ENCODE measurements at regions not wholly inside any gene's neighbourhood (a gene's known extent, or its start where the extent isn't known, plus 50 kb on each side); places are given as distances from the start of the nearest gene placed in this dataset.

- TF ChIP-seq CTCF (IDR thresholded peaks at IDR 0.05 in 2 of 3, conservative IDR thresholded peaks at IDR 0.05 in 1 of 3; ENCODE audit: borderline replicate concordance in 1 of 3, insufficient read depth in 1 of 3, low read depth in 2 of 3, low read length in 2 of 3) (no peak), CBX3 (IDR thresholded peaks at IDR 0.05; ENCODE audit: low read depth) (no peak), POLR2AphosphoS5 (IDR thresholded peaks at IDR 0.05; ENCODE audit: low read depth, low read length) (no peak), SP1 (IDR thresholded peaks at IDR 0.05; ENCODE audit: low read depth) (no peak), SIN3A (IDR thresholded peaks at IDR 0.05; ENCODE audit: low read depth) (no peak)
Measured at GRCh38 chr13:105959876-105960275, 575.6 kb downstream of the EFNB2 start.

All from HCT116 (cell line).